Ovary (tissue), 7 donors: ENCODE measurements at regions not wholly inside any gene's neighbourhood (a gene's known extent, or its start where the extent isn't known, plus 50 kb on each side); places are given as distances from the start of the nearest gene placed in this dataset.

Source experiments
- DNase-seq, 5 donors: peaks; one replicate each; pipeline ENCODE4 v3.0.0-alpha.2; 2019 to 2020
- H3K27ac ChIP-seq, 2 donors: fragments of 200-600 bp; one replicate each; pipeline versions ENCODE4 v1.5.1 to v1.8.0; 2019 to 2022
- H3K27me3 ChIP-seq: fragments of 200-600 bp; one replicate; pipeline ENCODE4 v1.8.0; 2022
- H3K36me3 ChIP-seq: fragments of 200-600 bp; sonication (generic); one replicate; pipeline ENCODE4 v1.5.1; 2019
- H3K4me1 ChIP-seq: one replicate; pipeline ENCODE4 v1.8.1; 2013; ENCODE audit warnings: mild to moderate bottlenecking, moderate library complexity; ENCODE audit not compliant: insufficient read depth
- H3K4me3 ChIP-seq: fragments of 200-600 bp; sonication (generic); one replicate; pipeline ENCODE4 v1.5.1; 2017
- H3K9me3 ChIP-seq, 2 donors: fragments of 200-600 bp in 1 of 2; sonication (generic) in 1 of 2; one replicate each; pipeline versions ENCODE4 v1.5.1 to v1.8.1; 2013 to 2019; ENCODE audit warnings: mild to moderate bottlenecking in 1 of 2, moderate library complexity in 1 of 2
- CTCF ChIP-seq, 3 donors: fragments of 450-650 bp in 2 of 3; fragments of 200-600 bp in 1 of 3; IDR thresholded peaks; one replicate each; pipeline versions ENCODE4 v1.5.1 to v1.8.0; 2016 to 2022; ENCODE audit warnings: antibody characterized with exemption in 3 of 3, mild to moderate bottlenecking in 1 of 3
- EP300 ChIP-seq: sonication (generic); formaldehyde crosslinking; IDR thresholded peaks from one replicate; pipeline ENCODE4 v1.6.1; 2017; ENCODE audit warnings: antibody characterized with exemption
- POLR2A ChIP-seq: fragments of 450-650 bp; IDR thresholded peaks from one replicate; pipeline ENCODE4 v1.6.1; 2017; ENCODE audit warnings: antibody characterized with exemption, mild to moderate bottlenecking, moderate library complexity
- WGBS, 3 donors: extraction: QIAGEN DNeasy Blood & Tissue Kit in 1 of 3; methylation state at CpG; one replicate each; pipeline versions ENCODE4 v1.1.5 to v1.1.7; 2013 to 2017; 5-methylcytosine and 5-hydroxymethylcytosine counted together
- intact Hi-C, 4 donors: fragments of 100-400 bp; cut with DNase I; formaldehyde crosslinking; loops; one replicate each; pipeline versions ENCODE4 v1.11.0 to v1.15.1; 2022 to 2023
- donor health status: DM: no; HTN: no; CAD: no; lungs with moderate emphysema.
- donor health status: DM: no; HTN: no; CAD: no.
- donor health status: Bipolar disorder and iron deficiency.
- donor health status: DM: no; HTN: no; CAD: no.
- donor health status: DM: yes; HTN: yes; CAD: no.

DNA sequence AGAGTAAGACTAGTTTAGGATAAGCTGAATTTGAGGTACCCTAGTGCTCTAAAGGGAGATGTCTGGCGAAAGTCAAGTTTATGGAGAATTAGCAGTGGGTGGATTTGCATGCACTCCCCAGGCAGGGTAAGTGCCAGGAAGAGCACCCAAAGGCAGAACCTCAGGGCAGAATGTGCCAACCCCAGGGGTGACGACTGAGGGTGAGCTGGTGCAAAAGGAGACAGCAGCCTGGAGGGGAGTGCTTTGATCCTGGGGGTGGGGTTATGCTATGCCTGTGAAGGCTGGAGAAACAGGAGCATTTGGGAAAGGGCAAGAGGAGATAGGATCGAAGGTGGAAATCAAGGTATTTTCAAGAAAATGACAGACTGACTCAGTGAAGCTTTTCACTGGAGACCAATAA is 208.5 kb upstream of the PDE10A start:
- Histone ChIP-seq H3K36me3 (no peaks in the 10 kb centered on the region), H3K4me3 (no peak overlapping the region), H3K9me3 (no peaks in the 10 kb centered on the region), H3K27ac (no peak overlapping the region), H3K4me1 (peaks cover 5% of the 10 kb centered on the region), H3K27me3 (no peaks in the 10 kb centered on the region)
- WGBS, 3 donors, result 94 to 97% (median 96%) methylated on average over 3 of the region's 3 CpGs
- intact Hi-C loops, result no loop called here
- TF ChIP-seq POLR2A (no peak), CTCF (IDR thresholded peaks at IDR 0.05) (no peak), EP300 (no peak)
- no peak for DNase-seq

DNA sequence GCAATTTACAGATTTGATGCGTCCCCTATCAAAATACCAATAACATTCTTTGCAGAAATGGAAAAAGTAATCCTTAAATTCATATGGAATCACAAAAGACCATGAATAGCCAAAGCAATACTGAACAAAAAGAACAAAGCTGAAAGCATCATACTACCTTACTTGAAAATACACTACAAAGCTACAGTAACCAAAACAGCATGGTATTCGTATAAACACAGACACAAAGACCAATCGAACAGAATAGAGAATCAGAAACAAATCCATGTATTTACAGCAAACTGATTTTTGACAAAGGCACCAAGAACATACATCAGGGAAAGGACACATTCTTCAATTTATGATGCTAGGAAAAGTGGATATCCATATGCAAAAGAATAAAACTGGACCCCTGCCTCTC is 206.5 kb upstream of the PDE10A start:
- TF ChIP-seq EP300, result no peak
- TF ChIP-seq CTCF (IDR thresholded peaks at IDR 0.05), result no peak
- TF ChIP-seq POLR2A, result no peak
- no peaks in the 10 kb centered on the region for H3K27me3 ChIP-seq
- H3K4me1 ChIP-seq, result peaks cover 5% of the 10 kb centered on the region
- WGBS, 3 donors, result 93 to 97% (median 95%) methylated on average over 3 of the region's 3 CpGs
- H3K4me3 ChIP-seq, result no peak overlapping the region
- no peaks in the 10 kb centered on the region for H3K9me3 ChIP-seq
- no peak for DNase-seq
- no peaks in the 10 kb centered on the region for H3K36me3 ChIP-seq
- intact Hi-C loops, result no loop called here
- no peak overlapping the region for H3K27ac ChIP-seq

- WGBS, 3 donors, result 48 to 96% (median 95%) methylated on average over 1 of the region's 1 CpG
- Histone ChIP-seq H3K36me3 (no peaks in the 10 kb centered on the region), H3K4me3 (no peak overlapping the region), H3K27ac (no peak overlapping the region), H3K4me1 (no peaks in the 10 kb centered on the region), H3K27me3 (no peaks in the 10 kb centered on the region), H3K9me3 (no peaks in the 10 kb centered on the region)
- intact Hi-C loops, result no loop called here
- DNase-seq, result no peak
- TF ChIP-seq CTCF (IDR thresholded peaks at IDR 0.05) (no peak), POLR2A (no peak), EP300 (no peak)
Observed at GRCh38 chr6:165864925-165865324, 201.9 kb upstream of the PDE10A start.

- no peaks in the 10 kb centered on the region for H3K27me3 ChIP-seq
- no peak overlapping the region for H3K4me3 ChIP-seq
- no peak for TF ChIP-seq EP300
- no peak for TF ChIP-seq CTCF (IDR thresholded peaks at IDR 0.05)
- TF ChIP-seq POLR2A, result no peak
- DNase-seq, result no peak
- H3K36me3 ChIP-seq, result no peaks in the 10 kb centered on the region
- H3K9me3 ChIP-seq, result no peaks in the 10 kb centered on the region
- H3K4me1 ChIP-seq, result no peaks in the 10 kb centered on the region
- no peak overlapping the region for H3K27ac ChIP-seq
- intact Hi-C loops, result no loop called here
Observed at GRCh38 chr6:165864218-165864617, 201.2 kb upstream of the PDE10A start.

DNA sequence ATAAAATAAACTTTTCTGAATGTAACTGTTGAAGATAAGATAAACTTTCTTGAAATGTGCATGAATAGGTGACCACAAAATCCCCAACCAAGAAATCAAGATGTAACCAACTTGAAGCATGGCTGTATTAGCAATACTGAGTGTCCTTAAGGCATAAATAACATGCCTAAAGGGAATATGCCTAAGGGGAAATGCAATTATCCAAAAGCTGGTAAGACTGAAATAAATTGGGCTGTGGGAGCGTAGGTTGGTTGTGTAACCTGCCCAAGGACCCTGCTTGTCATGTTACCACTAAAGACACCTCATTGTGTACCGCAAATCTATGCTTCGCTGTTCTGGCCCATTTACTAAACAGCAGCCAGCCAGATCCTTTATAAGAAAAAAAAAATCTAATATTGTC is 200.8 kb upstream of the PDE10A start:
- 59 to 98% (median 81%) methylated on average over 3 of the region's 3 CpGs for WGBS, 3 donors
- intact Hi-C loops, result no loop called here
- H3K9me3 ChIP-seq, result no peaks in the 10 kb centered on the region
- no peak for DNase-seq
- H3K27ac ChIP-seq, result no peak overlapping the region
- no peaks in the 10 kb centered on the region for H3K36me3 ChIP-seq
- no peak overlapping the region for H3K4me3 ChIP-seq
- H3K27me3 ChIP-seq, result no peaks in the 10 kb centered on the region
- no peak for TF ChIP-seq POLR2A
- TF ChIP-seq EP300, result no peak
- no peak for TF ChIP-seq CTCF (IDR thresholded peaks at IDR 0.05)
- H3K4me1 ChIP-seq, result no peaks in the 10 kb centered on the region
